Astrocyte of the spinal cord (primary cell): ENCODE measurements at regions not wholly inside any gene's neighbourhood (a gene's known extent, or its start where the extent isn't known, plus 50 kb on each side); places are given as distances from the start of the nearest gene placed in this dataset.
A peak's percentile ranks its signal among the peaks of the same experiment; 100 is the strongest.

Experiments used
- DNase-seq: peaks from one replicate; pipeline ENCODE4 v3.0.0; 2011; ENCODE audit warnings: low read depth, low spot score
- H3K4me3 ChIP-seq: 2 replicates; pipeline ENCODE4 v1.5.1; 2011; ENCODE audit warnings: low read depth, mild to moderate bottlenecking, low read length, moderate library complexity
- in situ Hi-C: cut with HindIII; loops from 2 replicates; pipeline ENCODE4 v1.10.0; 2017; ENCODE audit warnings: low sequenced_read_pairs
- TF ChIP-seq, protein P1 (sequence below): IDR thresholded peaks from 2 replicates; pipeline ENCODE4 v1.5.1; 2012; ENCODE audit warnings: low read depth, mild to moderate bottlenecking, low read length, inconsistent platforms

DNA sequence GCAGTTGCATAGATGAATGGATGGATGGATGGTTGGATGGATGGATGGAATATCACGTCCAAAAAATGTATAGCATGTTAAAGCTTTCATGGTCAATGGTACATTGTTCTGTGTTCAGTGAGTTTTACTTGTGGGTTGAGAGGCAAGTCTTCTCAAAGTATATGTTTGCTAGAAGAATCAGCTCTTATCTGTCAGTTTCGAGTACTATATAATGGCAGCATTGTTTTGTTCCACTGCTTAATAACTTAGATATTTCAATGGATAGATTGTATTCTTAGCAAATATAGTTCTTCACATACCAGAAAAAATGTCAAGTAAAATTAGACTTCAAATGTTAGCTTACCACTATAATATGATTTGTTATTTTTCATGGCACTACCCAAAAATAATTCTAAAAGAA is 100.9 kb upstream of the CDIN1 start:
- TF ChIP-seq, protein P1, sequence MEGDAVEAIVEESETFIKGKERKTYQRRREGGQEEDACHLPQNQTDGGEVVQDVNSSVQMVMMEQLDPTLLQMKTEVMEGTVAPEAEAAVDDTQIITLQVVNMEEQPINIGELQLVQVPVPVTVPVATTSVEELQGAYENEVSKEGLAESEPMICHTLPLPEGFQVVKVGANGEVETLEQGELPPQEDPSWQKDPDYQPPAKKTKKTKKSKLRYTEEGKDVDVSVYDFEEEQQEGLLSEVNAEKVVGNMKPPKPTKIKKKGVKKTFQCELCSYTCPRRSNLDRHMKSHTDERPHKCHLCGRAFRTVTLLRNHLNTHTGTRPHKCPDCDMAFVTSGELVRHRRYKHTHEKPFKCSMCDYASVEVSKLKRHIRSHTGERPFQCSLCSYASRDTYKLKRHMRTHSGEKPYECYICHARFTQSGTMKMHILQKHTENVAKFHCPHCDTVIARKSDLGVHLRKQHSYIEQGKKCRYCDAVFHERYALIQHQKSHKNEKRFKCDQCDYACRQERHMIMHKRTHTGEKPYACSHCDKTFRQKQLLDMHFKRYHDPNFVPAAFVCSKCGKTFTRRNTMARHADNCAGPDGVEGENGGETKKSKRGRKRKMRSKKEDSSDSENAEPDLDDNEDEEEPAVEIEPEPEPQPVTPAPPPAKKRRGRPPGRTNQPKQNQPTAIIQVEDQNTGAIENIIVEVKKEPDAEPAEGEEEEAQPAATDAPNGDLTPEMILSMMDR = no peak
- no peak overlapping the region for H3K4me3 ChIP-seq
- DNase-seq = no peak
- in situ Hi-C loops = no loop called here

- in situ Hi-C loops = no loop called here
- no peak for DNase-seq
- TF ChIP-seq, protein P1 = no peak
- H3K4me3 ChIP-seq = no peak overlapping the region
These were observed 100.1 kb upstream of the CDIN1 start for GRCh38 chr15:36479200-36479896.

DNA sequence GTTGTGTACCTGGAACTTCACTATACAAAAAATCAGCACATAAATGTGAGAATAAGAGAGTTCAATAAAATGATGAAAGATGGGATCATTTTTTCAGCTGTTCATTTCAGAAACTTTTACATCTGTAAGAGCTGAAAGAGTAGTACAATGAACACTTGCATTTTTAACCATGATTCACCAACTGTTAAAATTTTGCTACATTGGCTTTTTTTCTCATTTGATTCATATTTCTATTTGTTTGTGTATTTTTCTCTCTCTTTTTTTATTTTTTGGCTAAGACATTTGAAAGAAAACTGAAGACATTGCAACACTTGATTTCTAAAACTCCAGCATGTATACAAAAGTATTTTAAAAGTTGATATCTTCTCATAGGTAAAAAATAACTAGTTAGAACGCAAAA is 98.3 kb upstream of the CDIN1 start:
- in situ Hi-C loops = no loop called here
- DNase-seq = no peak
- TF ChIP-seq, protein P1 = no peak
- H3K4me3 ChIP-seq = no peak overlapping the region

DNA sequence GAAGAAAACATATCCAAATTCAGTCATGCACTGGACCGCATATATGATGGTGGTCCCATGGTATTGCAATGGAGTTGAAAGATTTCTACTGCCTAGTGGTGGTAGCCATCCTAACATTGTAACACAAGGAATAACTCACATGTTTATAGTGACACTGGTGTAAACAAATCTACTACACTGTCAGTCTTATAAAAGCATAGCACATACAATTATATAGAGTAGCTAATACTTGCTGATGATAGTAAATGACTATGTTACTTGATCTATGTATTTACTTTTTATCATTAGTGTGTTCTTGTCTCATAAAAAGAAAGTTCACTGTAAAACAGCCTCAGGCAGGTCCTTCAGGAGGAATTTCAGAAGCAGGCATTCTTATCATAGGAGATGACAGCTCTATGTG is 96.0 kb upstream of the CDIN1 start:
- H3K4me3 ChIP-seq = no peak overlapping the region
- in situ Hi-C loops = no loop called here
- no peak for DNase-seq
- TF ChIP-seq, protein P1 = no peak

DNA sequence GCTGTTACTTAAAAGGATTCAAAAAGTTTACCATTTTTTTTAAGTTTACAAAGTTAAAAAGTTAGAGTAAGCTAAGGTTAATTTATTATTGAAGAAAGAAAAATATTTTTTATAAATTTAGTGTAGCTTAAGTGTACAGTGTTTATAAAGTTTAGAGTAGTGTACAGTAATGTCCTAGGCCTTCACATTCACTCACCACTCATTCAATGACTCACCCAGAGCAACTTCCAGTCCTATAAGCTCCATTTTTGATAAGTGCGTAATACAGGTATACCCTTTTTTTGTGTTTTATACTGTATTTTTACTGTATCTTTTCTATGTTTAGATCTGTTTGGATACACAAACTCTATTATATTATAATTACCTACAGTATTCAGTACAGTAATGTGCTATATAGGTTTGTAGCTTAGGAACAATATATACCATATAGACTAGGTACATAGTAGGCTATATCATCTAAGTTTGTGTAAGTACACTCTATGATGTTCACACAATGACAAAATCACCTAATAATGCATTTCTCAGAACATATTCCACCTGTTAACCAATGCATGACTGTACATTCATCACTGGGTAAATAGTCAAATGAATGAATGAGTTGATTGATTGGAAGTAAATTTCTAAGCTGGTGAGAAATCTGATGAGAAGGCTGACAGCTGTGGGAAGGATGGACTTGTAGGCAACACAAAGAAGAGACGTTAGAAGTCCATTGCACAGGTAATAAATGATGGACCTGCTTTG is 95.2 kb upstream of the CDIN1 start:
- TF ChIP-seq, protein P1 = no peak
- DNase-seq = peak; percentile 39
- in situ Hi-C loops = no loop called here
- H3K4me3 ChIP-seq = no peak overlapping the region

DNA sequence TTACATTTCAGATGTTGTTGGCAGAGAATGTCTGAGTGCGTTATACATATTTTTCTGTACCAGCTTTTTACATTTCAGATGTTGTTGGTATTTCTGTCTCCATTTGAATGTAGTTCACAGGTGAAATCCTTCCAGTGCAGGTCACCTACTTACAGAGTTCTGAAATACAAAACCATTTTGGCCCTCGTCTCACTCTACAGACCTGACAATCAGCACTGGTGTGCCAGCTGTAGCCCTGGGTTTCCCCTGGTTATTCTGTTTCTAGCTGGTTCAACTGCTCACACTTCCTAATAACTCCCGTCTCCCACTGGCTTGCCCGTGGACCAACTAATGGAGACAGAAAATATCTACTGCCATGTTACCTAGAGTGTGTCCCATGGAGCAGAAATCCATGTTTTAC is 87.5 kb upstream of the CDIN1 start:
- in situ Hi-C loops = no loop called here
- H3K4me3 ChIP-seq = no peak overlapping the region
- no peak for DNase-seq
- TF ChIP-seq, protein P1 = no peak
